ENCODE measurements at regions not wholly inside any gene's neighbourhood (a gene's known extent, or its start where the extent isn't known, plus 50 kb on each side); places are given as distances from the start of the nearest gene placed in this dataset.

DNA sequence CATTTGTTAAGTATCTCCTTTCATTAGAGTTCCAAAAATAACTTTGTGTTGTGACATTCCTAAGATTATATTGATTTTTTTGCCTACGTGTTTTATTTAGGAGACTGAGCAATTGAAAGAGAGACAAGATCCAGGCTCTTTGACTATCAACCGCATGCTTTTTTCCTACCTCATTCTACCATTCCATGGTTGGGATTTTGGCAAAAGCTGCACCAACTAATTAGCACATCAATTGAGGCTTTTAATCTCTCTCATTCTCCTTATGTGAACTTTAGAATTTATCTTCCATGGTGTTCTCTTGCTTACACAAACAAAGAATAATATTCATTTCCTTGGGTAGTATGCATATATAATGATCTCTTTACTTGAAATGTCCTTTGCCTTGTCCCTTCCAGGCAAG is 338.7 kb upstream of the SMC2 start:
- H3K4me1 ChIP-seq (ENCODE audit: control insufficient read depth in 1 of 2, insufficient read depth in 2 of 2, low read length in 2 of 2): no peaks in the 10 kb centered on the region
- H3K4me3 ChIP-seq (replicated peaks in 1 of 3; ENCODE audit: low read depth in 2 of 3, low read length in 3 of 3): no peak overlapping the region
- TF ChIP-seq, protein P1, sequence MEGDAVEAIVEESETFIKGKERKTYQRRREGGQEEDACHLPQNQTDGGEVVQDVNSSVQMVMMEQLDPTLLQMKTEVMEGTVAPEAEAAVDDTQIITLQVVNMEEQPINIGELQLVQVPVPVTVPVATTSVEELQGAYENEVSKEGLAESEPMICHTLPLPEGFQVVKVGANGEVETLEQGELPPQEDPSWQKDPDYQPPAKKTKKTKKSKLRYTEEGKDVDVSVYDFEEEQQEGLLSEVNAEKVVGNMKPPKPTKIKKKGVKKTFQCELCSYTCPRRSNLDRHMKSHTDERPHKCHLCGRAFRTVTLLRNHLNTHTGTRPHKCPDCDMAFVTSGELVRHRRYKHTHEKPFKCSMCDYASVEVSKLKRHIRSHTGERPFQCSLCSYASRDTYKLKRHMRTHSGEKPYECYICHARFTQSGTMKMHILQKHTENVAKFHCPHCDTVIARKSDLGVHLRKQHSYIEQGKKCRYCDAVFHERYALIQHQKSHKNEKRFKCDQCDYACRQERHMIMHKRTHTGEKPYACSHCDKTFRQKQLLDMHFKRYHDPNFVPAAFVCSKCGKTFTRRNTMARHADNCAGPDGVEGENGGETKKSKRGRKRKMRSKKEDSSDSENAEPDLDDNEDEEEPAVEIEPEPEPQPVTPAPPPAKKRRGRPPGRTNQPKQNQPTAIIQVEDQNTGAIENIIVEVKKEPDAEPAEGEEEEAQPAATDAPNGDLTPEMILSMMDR (IDR thresholded peaks at IDR 0.05): no peak

DNA sequence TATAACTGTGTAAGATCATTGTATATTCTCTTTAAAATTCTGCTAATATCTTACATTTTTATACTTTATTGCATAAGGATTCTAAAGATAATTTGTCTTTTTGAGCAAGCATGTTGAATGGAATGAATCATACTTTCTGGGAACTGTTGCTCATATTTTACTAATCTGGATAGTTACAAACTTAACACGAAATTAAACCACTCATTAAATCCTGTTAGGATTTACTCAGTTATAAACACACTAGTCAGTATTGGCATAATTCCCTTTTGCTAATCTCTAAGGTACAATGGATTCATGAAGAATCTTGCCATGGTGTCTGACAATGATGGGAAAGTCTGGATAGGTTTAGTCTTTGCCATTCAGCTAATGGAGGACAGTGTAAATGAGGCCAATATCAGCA is 338.1 kb upstream of the SMC2 start:
- Mint-ChIP-seq H3K36me3 (no peaks in the 10 kb centered on the region), H3K4me3 (no peak overlapping the region), H3K27me3 (ENCODE audit: low read depth in 3 of 3) (peaks cover 0 to 1% (median 0%) of the 10 kb centered on the region in 3 donors), H3K9me3 (peaks cover 0 to 8% (median 4%) of the 10 kb centered on the region in 7 donors), H3K4me1 (no peaks in the 10 kb centered on the region), H3K27ac (no peak overlapping the region)
- Histone ChIP-seq H3K9ac (ENCODE audit: insufficient read depth, low read length, poor library complexity, severe bottlenecking) (no peak overlapping the region), H3K4me3 (replicated peaks in 1 of 3; ENCODE audit: low read depth in 2 of 3, low read length in 3 of 3) (no peak overlapping the region), H2AFZ (ENCODE audit: insufficient read depth, low read depth, low read length, poor library complexity, severe bottlenecking) (no peak overlapping the region), H3K36me3 (replicated peaks in 1 of 2; ENCODE audit: control insufficient read depth in 1 of 2, insufficient read depth in 2 of 2, low read length in 2 of 2) (no peaks in the 10 kb centered on the region), H3K4me2 (replicated peaks; ENCODE audit: extremely low read depth, low read length, poor library complexity, severe bottlenecking) (no peak overlapping the region), H3K9me3 (replicated peaks in 1 of 2; ENCODE audit: control insufficient read depth in 1 of 2, insufficient read depth in 1 of 2, low read length in 2 of 2) (no peaks in the 10 kb centered on the region), H3K27me3 (ENCODE audit: control insufficient read depth in 2 of 2, insufficient read depth in 2 of 2, low read length in 2 of 2) (no peaks in the 10 kb centered on the region), H3K27ac (ENCODE audit: low read depth in 1 of 2, low read length in 2 of 2) (no peak overlapping the region), H4K20me1 (ENCODE audit: insufficient read depth, low read length) (no peaks in the 10 kb centered on the region), H3K79me2 (ENCODE audit: insufficient read depth, low read length) (no peaks in the 10 kb centered on the region), H3K4me1 (ENCODE audit: control insufficient read depth in 1 of 2, insufficient read depth in 2 of 2, low read length in 2 of 2) (no peaks in the 10 kb centered on the region)
- DNase-seq: no peak
- TF ChIP-seq, protein P1 (IDR thresholded peaks at IDR 0.05): no peak
- intact Hi-C loops (cut with micrococcal nuclease): no loop called here
- WGBS (ENCODE audit: insufficient coverage): no CpG with 5 or more reads among the region's 1 CpG

More for the DNA sequence above, 338.7 kb upstream of the SMC2 start:
- 100% methylated on average over 1 of the region's 2 CpGs for WGBS (ENCODE audit: insufficient coverage)
- intact Hi-C loops (cut with micrococcal nuclease): no loop called here
- no peaks in the 10 kb centered on the region for H3K36me3 ChIP-seq (replicated peaks in 1 of 2; ENCODE audit: control insufficient read depth in 1 of 2, insufficient read depth in 2 of 2, low read length in 2 of 2)
- no peaks in the 10 kb centered on the region for H3K27me3 ChIP-seq (ENCODE audit: control insufficient read depth in 2 of 2, insufficient read depth in 2 of 2, low read length in 2 of 2)
- peaks cover 0 to 1% (median 0%) of the 10 kb centered on the region in 3 donors for H3K27me3 Mint-ChIP-seq (ENCODE audit: low read depth in 3 of 3)
- no peak overlapping the region for H3K27ac ChIP-seq (ENCODE audit: low read depth in 1 of 2, low read length in 2 of 2)
- no peaks in the 10 kb centered on the region for H3K79me2 ChIP-seq (ENCODE audit: insufficient read depth, low read length)
- peaks cover 0 to 8% (median 4%) of the 10 kb centered on the region in 7 donors for H3K9me3 Mint-ChIP-seq
- H2AFZ ChIP-seq (ENCODE audit: insufficient read depth, low read depth, low read length, poor library complexity, severe bottlenecking): no peak overlapping the region
- no peak overlapping the region for H3K27ac Mint-ChIP-seq
- H3K4me2 ChIP-seq (replicated peaks; ENCODE audit: extremely low read depth, low read length, poor library complexity, severe bottlenecking): no peak overlapping the region
- H4K20me1 ChIP-seq (ENCODE audit: insufficient read depth, low read length): no peaks in the 10 kb centered on the region
- H3K9me3 ChIP-seq (replicated peaks in 1 of 2; ENCODE audit: control insufficient read depth in 1 of 2, insufficient read depth in 1 of 2, low read length in 2 of 2): no peaks in the 10 kb centered on the region
- no peaks in the 10 kb centered on the region for H3K4me1 Mint-ChIP-seq
- no peak overlapping the region for H3K4me3 Mint-ChIP-seq
- H3K36me3 Mint-ChIP-seq: no peaks in the 10 kb centered on the region
- no peak for DNase-seq
- H3K9ac ChIP-seq (ENCODE audit: insufficient read depth, low read length, poor library complexity, severe bottlenecking): no peak overlapping the region
